HEK293T (cell line): ENCODE measurements at regions not wholly inside any gene's neighbourhood (a gene's known extent, or its start where the extent isn't known, plus 50 kb on each side); places are given as distances from the start of the nearest gene placed in this dataset.

Experiments
- CTCF ChIA-PET: fragments of 350-600 bp; formaldehyde crosslinking; extraction: SDS; loops from one replicate; lab custom pipeline; 2021; ENCODE audit warnings: antibody characterized with exemption, inconsistent platforms; lab: Yijun Ruan, JAX
- POLR2A ChIA-PET: fragments of 350-600 bp; formaldehyde crosslinking; extraction: SDS; loops from one replicate; lab custom pipeline; 2020; ENCODE audit warnings: antibody characterized with exemption, inconsistent platforms; lab: Yijun Ruan, JAX
- DNase-seq: peaks from one replicate; pipeline ENCODE4 v3.0.0; 2012; ENCODE audit warnings: mixed read lengths; ENCODE audit errors: extremely low spot score
- ARNT ChIP-seq: fragments of 450-650 bp; IDR thresholded peaks from 2 replicates; pipeline ENCODE4 v1.6.1; 2017; ENCODE audit warnings: mild to moderate bottlenecking
- BHLHE40 ChIP-seq: fragments of 450-650 bp; IDR thresholded peaks from 2 replicates; pipeline ENCODE4 v1.6.1; 2016; ENCODE audit warnings: mild to moderate bottlenecking, moderate library complexity, borderline replicate concordance
- CTBP1 ChIP-seq: fragments of 450-650 bp; IDR thresholded peaks from 2 replicates; pipeline ENCODE4 v1.6.1; 2016; ENCODE audit warnings: borderline replicate concordance
- ELF4 ChIP-seq: fragments of 450-650 bp; IDR thresholded peaks from 2 replicates; pipeline ENCODE4 v1.6.1; 2017; ENCODE audit warnings: antibody characterized with exemption
- FOXA1 ChIP-seq: fragments of 450-650 bp; IDR thresholded peaks from 2 replicates; pipeline ENCODE4 v1.6.1; 2016; ENCODE audit warnings: mild to moderate bottlenecking
- FOXK2 ChIP-seq: fragments of 450-650 bp; IDR thresholded peaks from 2 replicates; pipeline ENCODE4 v1.6.1; 2016; ENCODE audit warnings: mild to moderate bottlenecking
- FOXM1 ChIP-seq: fragments of 450-650 bp; IDR thresholded peaks from 2 replicates; pipeline ENCODE4 v1.6.1; 2017; ENCODE audit warnings: mild to moderate bottlenecking, borderline replicate concordance
- HDGF ChIP-seq: fragments of 450-650 bp; IDR thresholded peaks from 2 replicates; pipeline ENCODE4 v1.6.1; 2017; ENCODE audit warnings: antibody characterized with exemption, borderline replicate concordance
- L3MBTL2 ChIP-seq: fragments of 450-650 bp; conservative IDR thresholded peaks from 2 replicates; pipeline ENCODE4 v1.6.1; 2016; ENCODE audit warnings: mild to moderate bottlenecking
- LEF1 ChIP-seq: fragments of 450-650 bp; IDR thresholded peaks from 2 replicates; pipeline ENCODE4 v1.6.1; 2017; ENCODE audit warnings: mild to moderate bottlenecking, borderline replicate concordance
- NFRKB ChIP-seq: fragments of 450-650 bp; IDR thresholded peaks from 2 replicates; pipeline ENCODE4 v1.6.1; 2016; ENCODE audit warnings: mild to moderate bottlenecking, moderate library complexity
- PKNOX1 ChIP-seq: fragments of 450-650 bp; IDR thresholded peaks from 2 replicates; pipeline ENCODE4 v1.6.1; 2016
- SP1 ChIP-seq: fragments of 450-650 bp; IDR thresholded peaks from 2 replicates; pipeline ENCODE4 v1.6.1; 2017
- SUZ12 ChIP-seq: fragments of 450-650 bp; IDR thresholded peaks from 2 replicates; pipeline ENCODE4 v1.6.1; 2016; ENCODE audit warnings: mild to moderate bottlenecking
- TARDBP ChIP-seq: fragments of 450-650 bp; IDR thresholded peaks from 2 replicates; pipeline ENCODE4 v1.6.1; 2016
- ZNF384 ChIP-seq: fragments of 450-650 bp; IDR thresholded peaks from 2 replicates; pipeline ENCODE4 v1.6.1; 2016

DNA sequence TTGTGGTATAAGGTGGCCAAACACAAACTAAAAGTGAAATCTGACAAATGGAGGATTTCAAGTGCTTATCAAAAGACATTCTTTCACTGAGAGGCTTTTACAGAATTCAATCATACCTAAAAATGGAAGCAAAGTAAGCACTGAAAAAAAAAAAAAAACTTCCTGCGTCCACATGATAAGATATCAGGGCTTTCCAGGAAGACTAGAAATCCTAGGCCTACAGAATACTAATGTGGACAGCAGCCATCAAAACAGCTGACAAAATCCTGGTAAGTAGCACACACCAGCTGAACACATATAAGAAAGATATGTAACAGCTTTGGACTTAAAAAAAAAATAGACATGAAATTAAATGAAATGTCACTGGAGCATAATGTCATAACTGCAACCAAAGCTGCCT is 178.2 kb downstream of the SUCLG1 start:
- ChIA-PET CTCF (no interaction called here), POLR2A (no interaction called here)
- DNase-seq = no peak
- no peak for TF ChIP-seq FOXK2
- no peak for TF ChIP-seq ELF4
- no peak for TF ChIP-seq L3MBTL2
- no peak for TF ChIP-seq PKNOX1
- TF ChIP-seq NFRKB = no peak
- no peak for TF ChIP-seq ARNT
- TF ChIP-seq CTBP1 = no peak
- TF ChIP-seq TARDBP = no peak
- TF ChIP-seq SUZ12 = no peak
- TF ChIP-seq LEF1 = no peak
- TF ChIP-seq ZNF384 = no peak
- no peak for TF ChIP-seq SP1
- no peak for TF ChIP-seq FOXM1
- TF ChIP-seq BHLHE40 = no peak
- no peak for TF ChIP-seq HDGF
- no peak for TF ChIP-seq FOXA1

- DNase-seq = no peak
- CTCF ChIA-PET = no interaction called here
- no peak for TF ChIP-seq TARDBP
- TF ChIP-seq ZNF384 = no peak
- no peak for TF ChIP-seq L3MBTL2
- POLR2A ChIA-PET = no interaction called here
Measured at GRCh38 chr2:84278386-84278785, 180.7 kb downstream of the SUCLG1 start.

DNA sequence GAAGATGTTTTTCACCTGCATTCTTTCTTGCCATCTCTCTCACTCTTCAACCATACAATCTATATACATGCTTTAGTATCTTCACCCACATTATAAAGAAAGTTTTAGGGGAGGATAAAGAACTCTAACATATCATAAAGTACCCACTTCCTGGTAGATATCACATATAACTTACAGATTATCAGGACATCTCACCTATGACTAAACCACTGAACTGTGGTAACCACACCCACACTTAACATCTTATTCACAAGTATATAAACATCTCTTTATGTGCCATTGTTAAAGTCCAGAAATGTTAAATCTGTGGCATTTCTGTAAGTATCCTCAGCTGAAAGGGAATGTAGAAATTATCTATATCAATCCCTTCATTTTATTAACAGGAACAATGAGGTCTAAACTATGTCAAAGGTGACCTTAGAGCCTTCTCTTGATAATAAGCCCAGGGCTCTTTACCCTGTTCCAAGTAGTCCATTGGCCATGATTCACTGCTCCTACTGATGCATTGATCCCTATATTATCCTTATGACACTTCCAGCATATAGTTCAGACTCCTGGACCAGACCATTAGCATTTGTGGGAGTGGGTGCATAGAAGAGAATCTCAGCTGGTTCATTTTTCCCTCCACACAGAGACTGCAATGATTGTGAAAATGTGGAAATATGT is 182.4 kb downstream of the SUCLG1 start:
- no peak for DNase-seq
- POLR2A ChIA-PET = no interaction called here
- no peak for TF ChIP-seq TARDBP
- TF ChIP-seq FOXA1 = no peak
- no peak for TF ChIP-seq SP1
- no peak for TF ChIP-seq ZNF384
- no peak for TF ChIP-seq NFRKB
- TF ChIP-seq ELF4 = no peak
- no peak for TF ChIP-seq L3MBTL2
- TF ChIP-seq FOXK2 = no peak
- no peak for TF ChIP-seq BHLHE40
- TF ChIP-seq CTBP1 = no peak
- TF ChIP-seq ARNT = no peak
- no peak for TF ChIP-seq FOXM1
- TF ChIP-seq LEF1 = no peak
- no peak for TF ChIP-seq SUZ12
- no peak for TF ChIP-seq PKNOX1
- no peak for TF ChIP-seq HDGF
- CTCF ChIA-PET = interaction anchor here (0.6 kb wide), 1 partner anchor 14 kb away, joined by 5 read pairs; no protein-coding TSS in a partner anchor

DNA sequence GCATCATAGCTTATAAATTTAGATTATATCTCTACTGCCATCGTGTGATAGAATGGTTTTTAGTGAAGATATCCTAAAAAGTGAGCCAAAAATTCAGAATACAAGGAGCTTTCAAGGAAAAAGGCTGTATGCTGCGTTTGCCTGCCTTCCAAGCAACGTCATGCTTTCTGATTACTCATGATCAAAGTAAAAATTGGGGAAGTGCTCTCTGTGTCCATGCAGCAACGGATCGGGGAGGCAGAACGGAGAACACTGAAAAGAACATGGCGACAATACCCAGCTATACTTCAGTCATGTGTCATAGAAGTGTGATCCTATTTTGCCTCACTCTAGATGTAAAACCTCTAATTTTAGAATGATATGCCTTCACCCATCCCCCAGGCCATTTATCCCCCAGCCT is 185.7 kb downstream of the SUCLG1 start:
- no peak for TF ChIP-seq ARNT
- no peak for TF ChIP-seq HDGF
- no peak for TF ChIP-seq LEF1
- no peak for TF ChIP-seq SUZ12
- no peak for TF ChIP-seq ELF4
- TF ChIP-seq FOXM1 = no peak
- ChIA-PET CTCF (no interaction called here), POLR2A (no interaction called here)
- no peak for DNase-seq

DNA sequence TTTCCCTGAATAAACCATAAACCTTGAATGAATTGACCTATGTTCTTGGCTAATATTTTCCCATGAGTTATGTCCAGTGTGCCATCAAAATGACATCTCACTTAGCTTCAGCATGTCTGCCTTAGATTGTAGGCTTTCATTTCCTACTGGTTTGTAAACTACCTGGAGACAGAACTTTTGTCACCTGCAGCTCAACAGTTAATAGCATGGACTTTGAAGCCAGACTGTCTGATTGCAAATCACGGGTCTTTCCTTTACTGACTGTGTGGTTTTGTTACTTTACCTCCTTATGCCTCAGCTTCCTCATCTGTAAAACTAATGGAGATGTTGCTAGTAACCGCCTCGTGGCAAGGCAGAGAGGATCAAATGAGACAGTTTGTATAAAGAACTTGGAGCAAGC is 187.1 kb downstream of the SUCLG1 start:
- CTCF ChIA-PET = no interaction called here
- POLR2A ChIA-PET = no interaction called here
- DNase-seq = no peak
- no peak for TF ChIP-seq CTBP1
- no peak for TF ChIP-seq ELF4
- TF ChIP-seq NFRKB = no peak
- TF ChIP-seq SP1 = no peak
- no peak for TF ChIP-seq ZNF384
- TF ChIP-seq SUZ12 = no peak
- TF ChIP-seq FOXM1 = no peak
- TF ChIP-seq PKNOX1 = no peak
- TF ChIP-seq FOXK2 = no peak
- TF ChIP-seq HDGF = no peak
- TF ChIP-seq FOXA1 = no peak
- TF ChIP-seq BHLHE40 = no peak

DNA sequence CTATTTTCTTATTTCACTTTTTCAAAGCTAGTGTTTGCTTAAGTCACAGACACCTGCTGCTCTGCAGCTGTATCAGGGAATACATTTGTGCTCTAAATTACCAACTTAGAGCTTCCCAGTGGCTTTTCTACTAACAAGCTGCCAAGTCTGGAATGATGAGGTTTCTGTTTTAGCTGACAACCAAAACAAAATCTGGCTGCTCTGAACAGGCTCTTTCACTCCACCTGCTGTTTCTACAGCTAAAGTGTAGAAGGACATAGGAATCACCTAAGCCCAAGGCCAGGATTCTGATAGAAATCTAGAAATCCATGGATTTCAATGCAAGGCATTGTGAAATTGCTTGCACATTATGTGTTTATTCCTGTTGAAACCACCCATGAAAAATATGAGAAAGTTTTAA is 201.2 kb downstream of the SUCLG1 start:
- TF ChIP-seq ARNT (no peak), ELF4 (no peak), NFRKB (no peak), L3MBTL2 (no peak), CTBP1 (no peak), PKNOX1 (no peak), HDGF (no peak)
- no peak for DNase-seq
- ChIA-PET CTCF (no interaction called here), POLR2A (no interaction called here)
